Superior temporal gyrus (tissue), 1 donor: ENCODE measurements at regions not wholly inside any gene's neighbourhood (a gene's known extent, or its start where the extent isn't known, plus 50 kb on each side); places are given as distances from the start of the nearest gene placed in this dataset.
A peak's percentile ranks its signal among the peaks of the same experiment; 100 is the strongest.
"Not testable (repeated sequence)": the region's sequence is repeated elsewhere in the genome, so short reads cannot be mapped to it uniquely, and the experiment has no call there.

Source experiments
- DNase-seq: peaks from one replicate; pipeline ENCODE4 v3.0.0-alpha.2; 2016; ENCODE audit errors: extremely low spot score

DNA sequence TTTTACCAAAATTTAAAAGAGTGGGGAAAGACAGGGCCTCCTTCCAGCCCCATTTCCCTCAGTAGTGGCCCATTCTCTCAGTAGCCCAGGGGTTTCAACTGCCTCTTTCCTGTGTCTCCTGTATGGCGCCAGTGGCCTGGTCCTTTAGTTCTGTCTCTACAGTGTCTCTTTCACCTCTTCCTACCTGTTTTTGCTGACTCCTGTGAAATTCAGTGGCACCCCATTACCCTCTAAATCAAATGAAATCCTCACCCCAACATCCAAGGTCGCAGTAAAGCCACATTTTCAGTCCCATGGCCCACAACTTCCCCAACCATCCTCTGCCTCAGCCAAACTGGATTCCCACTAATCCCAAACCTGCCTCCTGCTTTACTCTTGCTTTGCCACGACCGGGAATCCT lies 200.7 kb downstream of the IPMK start:
- no peak for DNase-seq

GRCh38 chr10:58066126-58066525 lies 201.6 kb downstream of the IPMK start:
- no peak for DNase-seq

- no peak for DNase-seq
Observed at GRCh38 chr10:58065529-58065815, 202.2 kb downstream of the IPMK start.

GRCh38 chr10:58064714-58065528 lies 202.8 kb downstream of the IPMK start:
- peak; percentile 91 for DNase-seq

DNA sequence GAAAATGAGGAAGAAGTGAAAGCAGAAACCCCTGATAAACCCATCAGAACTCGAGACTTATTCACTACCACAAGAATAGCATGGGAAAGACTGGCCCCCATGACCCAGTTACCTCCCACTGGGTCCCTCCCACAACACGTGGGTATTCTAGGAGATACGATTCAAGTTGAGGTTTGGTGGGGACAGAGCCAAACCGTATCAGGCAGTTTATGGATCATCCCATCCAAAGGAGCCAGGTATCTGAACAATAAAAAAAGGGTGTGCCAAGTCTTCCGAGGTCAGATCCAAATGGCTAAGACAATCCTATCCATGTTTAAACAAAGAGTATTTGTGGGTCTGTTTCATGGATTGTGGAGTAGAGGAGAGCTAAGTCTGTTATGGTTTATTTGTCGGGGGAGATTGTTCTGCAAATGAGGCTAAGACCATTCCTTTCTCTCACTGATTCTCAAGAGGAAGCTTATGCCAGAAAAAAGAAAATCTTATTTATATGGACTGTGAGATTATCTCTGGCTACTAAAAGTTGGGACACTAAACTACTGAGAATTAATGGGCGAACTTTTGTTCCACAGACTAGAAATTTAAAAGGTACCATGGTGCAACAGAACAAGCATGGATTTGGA lies 203.7 kb downstream of the IPMK start:
- no peak for DNase-seq

DNA sequence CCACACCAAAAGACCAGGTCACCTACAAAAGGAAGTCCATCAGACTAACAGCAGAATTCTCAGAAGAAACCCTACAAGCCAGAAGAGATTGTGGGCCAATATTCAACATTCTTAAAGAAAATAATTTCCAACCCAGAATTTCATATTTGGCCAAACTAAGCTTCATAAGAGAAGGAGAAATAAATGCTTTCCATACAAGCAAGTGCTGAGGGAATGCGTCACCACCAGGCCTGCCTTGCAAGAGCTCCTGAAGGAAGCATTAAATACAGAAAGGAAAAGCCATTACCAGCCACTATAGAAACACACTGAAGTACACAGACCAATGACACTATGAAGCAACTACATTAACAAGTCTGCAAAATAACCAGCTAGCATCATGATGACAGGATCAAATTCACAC lies 209.0 kb downstream of the IPMK start:
- not testable (repeated sequence) for DNase-seq

DNA sequence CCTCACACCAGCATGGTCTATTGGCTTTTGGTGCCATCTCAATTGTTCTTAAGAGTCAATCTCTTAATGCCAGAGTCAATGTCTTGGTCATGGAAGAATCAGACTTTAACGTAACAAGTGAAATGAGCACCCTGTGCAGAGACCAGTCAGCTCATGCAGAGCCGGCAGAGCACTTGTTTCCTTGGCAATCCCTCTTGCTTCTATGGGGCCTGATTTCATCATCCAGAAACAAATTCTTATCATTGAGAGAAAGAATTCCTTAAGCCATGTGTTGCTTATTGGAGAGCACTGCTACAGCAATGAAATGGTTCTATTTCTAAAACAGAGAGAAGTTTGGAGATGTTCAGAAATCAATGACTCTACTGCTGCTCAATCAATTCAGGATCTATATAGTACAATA lies 212.8 kb downstream of the IPMK start:
- DNase-seq = no peak

- DNase-seq = no peak
Observed at GRCh38 chr10:58052772-58053171, 214.9 kb downstream of the IPMK start.

DNA sequence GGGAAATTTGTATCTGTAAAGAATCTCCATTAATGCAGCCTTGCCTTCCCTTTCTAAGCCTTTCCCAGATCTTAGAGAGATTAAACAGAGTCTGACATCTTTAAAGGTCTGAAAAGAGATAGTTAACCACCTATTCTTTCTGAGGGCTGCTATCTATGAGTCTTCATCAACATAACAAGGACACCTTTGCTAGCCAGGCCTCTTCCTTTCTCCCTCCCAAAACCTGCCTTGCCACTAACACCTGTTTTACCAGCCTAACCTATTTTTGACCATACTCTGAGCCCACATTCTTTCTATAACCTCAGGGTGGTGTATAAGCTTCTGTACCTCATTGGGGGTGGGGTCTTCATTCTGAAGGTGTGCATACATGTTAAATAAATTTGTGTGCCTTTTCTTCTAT lies 217.1 kb downstream of the IPMK start:
- DNase-seq = no peak

GRCh38 chr10:58048936-58049335 lies 218.8 kb downstream of the IPMK start:
- DNase-seq = no peak

GRCh38 chr10:58044072-58044471 lies 223.6 kb downstream of the IPMK start:
- DNase-seq = no peak

DNA sequence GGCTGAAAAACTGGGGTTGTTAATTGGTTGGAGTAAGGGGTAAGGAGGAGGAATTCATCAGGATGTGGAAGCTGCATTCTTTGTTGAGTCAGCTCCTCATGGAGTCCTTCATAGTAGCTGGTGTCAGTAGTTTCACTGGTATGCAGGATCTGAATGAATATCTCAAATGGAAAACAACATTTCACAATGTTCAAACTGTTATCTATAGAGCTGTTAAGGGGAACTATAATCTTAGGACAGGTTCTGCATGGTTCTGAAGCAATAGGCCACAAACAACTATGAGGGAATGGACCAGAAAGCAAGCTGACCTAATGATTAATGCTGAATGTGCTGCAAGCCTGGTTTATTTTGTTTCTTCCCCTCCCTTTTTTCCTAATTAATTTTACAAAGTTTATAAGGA lies 225.8 kb downstream of the IPMK start:
- no peak for DNase-seq

GRCh38 chr10:58030208-58030607 lies 237.5 kb downstream of the IPMK start:
- DNase-seq = no peak

DNA sequence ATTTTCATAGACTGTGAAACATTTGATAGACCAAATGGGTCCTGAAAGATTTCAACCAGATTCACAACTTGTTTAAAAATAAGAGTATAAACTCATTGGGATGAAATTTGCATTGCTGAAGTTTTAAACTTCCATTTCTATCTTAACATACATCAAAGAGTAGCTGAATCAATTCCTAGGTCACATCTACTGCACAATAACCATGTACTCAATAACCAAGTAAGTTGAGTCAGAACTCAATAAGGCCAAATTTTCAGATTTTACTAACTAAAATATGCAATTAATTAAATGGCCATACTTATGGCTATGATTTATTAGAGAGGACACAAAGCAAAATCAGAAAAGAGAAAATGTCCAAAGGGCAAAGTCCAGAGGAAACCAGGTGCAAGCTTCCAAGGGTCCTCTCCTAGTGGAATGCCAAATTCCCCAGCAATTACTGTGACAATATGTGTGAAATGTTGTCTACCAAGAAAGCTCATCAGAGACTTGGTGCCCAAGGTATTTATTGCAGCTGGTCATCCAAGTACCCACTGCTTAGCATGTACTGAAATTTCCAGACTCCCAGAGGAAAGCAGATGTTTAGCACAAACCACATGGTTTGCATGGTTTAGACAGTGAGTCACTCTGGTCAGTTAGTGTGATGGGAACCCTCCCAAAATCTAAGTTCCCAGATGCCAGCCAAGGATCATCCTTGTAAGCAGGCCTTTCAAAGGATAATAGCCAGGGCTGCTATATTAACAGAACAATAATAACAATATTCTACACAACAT lies 238.9 kb downstream of the IPMK start:
- no peak for DNase-seq

DNA sequence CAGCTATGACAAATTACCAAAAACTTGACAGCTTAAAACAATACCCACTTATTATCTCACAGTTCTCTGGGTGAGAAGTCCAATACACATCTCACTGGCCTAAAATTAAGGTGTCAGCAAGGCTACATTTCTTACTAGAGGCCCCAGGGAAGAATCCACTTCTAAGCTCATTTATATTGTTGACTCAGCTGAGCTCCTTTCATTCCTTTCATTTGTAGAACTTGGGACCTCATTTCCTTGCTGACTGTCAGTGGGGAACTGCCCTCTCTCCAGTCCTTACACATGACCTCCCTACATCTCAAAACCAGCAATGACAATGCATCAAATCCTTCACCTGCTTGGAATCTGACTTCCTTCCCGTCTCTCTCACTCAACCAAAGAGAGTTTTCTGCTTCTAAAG lies 240.3 kb downstream of the IPMK start:
- no peak for DNase-seq

- DNase-seq = no peak
Observed at GRCh38 chr10:58026036-58026435, 241.7 kb downstream of the IPMK start.

DNA sequence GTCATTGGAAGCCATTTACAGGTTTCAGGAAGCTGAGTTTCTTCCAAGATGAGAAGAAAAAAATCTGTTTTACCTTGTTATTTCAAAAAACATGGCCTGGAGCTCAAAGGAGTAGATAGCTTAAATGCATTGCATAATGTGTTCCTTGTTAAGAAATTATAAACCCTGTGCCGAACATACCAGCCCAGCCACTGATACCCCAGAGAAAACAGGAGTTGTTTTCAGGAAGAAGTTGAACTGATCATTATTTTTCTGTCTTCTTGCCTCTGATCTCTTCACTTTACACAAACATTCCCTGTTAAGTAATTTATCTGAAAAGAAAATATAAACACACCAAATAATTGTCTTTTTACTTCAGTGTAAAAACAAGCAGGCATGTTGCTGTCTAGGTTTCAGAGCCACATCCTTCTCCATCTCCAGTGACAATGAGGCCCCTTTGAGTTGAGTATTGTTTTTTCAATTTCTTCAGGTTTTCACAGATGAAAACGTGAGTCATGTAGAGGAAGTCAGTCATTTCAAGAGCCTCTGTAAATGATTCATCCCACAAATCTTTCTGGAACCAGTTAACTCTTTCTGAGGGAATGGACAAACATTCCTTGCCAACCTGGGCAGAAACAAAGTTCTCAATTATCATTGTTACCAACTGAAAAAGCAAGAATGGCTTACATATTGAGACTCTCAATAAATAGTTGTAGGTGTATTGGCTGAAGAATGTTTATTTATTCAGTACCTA lies 244.2 kb downstream of the IPMK start:
- no peak for DNase-seq

DNA sequence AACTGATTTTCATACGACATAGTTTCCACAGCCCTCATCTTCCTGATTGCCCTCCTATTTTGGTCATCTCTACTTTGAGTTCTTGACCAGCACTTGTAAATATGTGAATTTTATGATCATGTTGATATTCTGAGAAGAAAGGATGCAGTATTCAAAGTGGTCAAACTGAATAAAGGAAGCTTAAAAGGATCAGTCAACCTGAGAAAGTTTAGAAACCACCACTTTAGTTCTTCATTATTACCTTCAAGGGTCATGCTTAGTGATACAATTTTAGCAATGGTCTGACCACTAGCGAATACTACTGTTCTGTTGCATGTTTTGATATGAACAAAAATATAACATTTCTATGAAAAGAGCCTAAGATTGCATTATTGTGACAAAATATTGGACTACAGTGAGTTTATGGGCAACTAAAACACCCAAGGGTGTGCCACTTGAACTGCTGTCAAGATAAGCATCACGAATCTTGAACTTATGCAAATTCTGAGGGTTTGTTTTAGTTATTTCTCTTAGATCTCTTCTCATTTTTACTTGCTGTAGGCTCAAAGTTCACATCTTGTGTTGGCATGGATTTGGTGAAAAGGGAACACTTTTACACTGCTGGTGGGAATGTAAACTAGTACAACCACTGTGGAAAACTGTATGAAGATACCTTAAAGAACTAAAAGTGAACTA lies 247.7 kb downstream of the IPMK start:
- DNase-seq = no peak

- no peak for DNase-seq
Observed at GRCh38 chr10:58017719-58018367, 249.9 kb downstream of the IPMK start.

DNA sequence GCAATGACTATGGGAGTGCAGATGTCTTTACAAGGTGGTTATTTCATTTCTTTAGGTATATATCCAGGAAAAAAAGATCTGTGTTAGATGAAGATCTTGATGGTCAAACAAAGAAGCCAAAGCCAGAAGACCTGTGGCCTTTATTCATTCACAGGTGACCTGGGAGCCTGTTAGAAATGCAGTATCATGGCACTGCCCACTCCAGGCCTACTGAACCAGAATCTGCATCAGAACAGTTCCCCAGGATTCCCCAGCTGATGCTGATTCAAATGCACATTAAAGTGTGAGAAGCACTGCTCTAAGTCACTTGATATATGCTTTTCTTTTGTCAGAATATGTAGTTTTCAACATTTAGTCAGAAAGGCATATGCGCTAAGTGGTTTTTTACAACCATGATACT lies 251.1 kb downstream of the IPMK start:
- no peak for DNase-seq

DNA sequence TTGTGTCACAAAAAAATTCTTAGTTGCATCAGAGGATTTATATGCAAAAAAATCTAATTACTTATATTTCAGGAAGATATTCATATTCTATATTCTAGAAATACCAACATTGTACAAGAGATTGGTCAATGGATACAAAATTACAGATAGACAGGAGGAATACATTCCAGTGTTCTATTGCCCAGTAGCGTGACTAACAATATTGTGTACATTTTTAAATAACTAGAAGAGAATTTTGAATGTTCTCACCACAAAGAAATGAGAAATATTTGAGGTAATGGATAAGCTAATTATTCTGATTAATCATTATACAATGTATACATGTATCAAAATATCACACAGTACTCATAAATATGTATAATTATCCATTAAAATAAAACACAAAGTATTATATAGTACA lies 253.3 kb downstream of the IPMK start:
- DNase-seq = no peak
